ENCODE measurements at regions not wholly inside any gene's neighbourhood (a gene's known extent, or its start where the extent isn't known, plus 50 kb on each side); places are given as distances from the start of the nearest gene placed in this dataset.
"Not testable (repeated sequence)": the region's sequence is repeated elsewhere in the genome, so short reads cannot be mapped to it uniquely, and the experiment has no call there.

DNA sequence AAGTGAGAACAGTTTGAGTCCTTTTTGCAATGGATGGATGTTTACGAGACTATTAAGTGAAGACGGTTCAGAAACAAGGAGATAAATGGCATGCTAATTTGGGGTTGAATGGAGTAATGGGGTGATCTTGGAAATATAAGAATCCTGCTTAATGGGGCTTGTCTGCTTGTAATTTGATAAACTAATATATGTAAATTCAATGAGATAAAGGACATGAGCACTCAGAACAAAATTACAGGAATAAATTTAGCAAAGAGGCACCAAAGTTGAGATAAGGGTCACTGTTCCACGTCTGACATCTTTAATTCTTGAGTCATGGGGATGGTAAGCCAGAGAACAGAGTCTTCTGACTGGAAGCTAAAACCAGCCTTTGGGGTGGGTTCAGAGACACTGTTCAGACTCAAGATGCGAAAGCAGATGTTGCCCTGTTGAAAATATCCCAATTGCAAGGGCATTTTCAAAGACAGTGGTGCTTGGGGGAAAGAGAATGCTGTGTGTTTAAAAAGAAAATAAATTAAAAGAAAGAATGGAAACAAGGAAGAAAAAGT is 67.8 kb upstream of the CHRNB4 start:
- Mint-ChIP-seq H3K4me1 (ENCODE audit: low read depth) (peaks cover 7% of the 10 kb centered on the region), H3K4me3 (ENCODE audit: unreplicated experiment) (no peak overlapping the region), H3K36me3 (ENCODE audit: low read depth) (peaks cover 4% of the 10 kb centered on the region), H3K9me3 (ENCODE audit: low read depth) (peaks cover 10% of the 10 kb centered on the region), H3K27me3 (ENCODE audit: low read depth) (peaks cover 47% of the 10 kb centered on the region), H3K27ac (ENCODE audit: unreplicated experiment) (no peak overlapping the region)
- TF ChIP-seq, protein P1, sequence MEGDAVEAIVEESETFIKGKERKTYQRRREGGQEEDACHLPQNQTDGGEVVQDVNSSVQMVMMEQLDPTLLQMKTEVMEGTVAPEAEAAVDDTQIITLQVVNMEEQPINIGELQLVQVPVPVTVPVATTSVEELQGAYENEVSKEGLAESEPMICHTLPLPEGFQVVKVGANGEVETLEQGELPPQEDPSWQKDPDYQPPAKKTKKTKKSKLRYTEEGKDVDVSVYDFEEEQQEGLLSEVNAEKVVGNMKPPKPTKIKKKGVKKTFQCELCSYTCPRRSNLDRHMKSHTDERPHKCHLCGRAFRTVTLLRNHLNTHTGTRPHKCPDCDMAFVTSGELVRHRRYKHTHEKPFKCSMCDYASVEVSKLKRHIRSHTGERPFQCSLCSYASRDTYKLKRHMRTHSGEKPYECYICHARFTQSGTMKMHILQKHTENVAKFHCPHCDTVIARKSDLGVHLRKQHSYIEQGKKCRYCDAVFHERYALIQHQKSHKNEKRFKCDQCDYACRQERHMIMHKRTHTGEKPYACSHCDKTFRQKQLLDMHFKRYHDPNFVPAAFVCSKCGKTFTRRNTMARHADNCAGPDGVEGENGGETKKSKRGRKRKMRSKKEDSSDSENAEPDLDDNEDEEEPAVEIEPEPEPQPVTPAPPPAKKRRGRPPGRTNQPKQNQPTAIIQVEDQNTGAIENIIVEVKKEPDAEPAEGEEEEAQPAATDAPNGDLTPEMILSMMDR (IDR thresholded peaks at IDR 0.05), result no peak
- no peak for DNase-seq (ENCODE audit: low spot score)

DNA sequence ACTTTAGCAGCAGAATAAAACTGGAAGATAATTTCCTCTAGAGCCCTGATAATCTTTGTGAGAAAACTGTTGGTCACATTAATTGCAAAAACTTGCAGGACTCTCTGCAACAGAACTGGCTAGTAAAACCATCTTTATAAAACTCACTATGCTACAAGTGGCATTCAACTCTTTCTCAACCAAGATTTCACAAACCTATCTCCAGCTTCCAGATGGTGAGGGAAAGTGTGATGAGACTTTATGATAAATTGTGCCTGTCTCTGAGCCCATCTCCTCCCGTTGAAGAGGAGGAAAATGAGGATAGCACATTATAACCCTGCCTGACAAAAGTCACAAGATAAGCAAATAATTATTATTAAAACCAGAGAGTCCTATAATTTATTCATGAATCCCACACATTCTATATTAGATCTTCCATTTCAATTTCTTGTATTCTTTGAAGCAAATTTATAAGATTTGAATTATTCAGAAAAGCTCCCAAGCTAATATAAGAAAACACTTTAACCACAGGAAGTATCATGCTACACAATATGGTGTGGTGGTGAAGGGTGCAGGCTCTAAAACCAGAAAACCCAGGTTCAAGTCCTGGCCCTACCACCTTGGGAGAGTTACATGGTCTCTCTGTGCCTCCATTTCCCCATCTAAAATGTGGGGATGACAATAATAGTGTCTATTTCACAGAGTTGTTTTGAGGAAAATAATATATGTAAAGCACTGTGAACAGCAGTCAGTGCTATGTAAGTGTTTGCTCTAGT is 65.6 kb upstream of the CHRNB4 start:
- DNase-seq (ENCODE audit: low spot score); H3K4me3 Mint-ChIP-seq (ENCODE audit: unreplicated experiment); H3K36me3 Mint-ChIP-seq (ENCODE audit: low read depth); H3K9me3 Mint-ChIP-seq (ENCODE audit: low read depth); H3K27ac Mint-ChIP-seq (ENCODE audit: unreplicated experiment); H3K4me1 Mint-ChIP-seq (ENCODE audit: low read depth): not testable (repeated sequence)
- H3K27me3 Mint-ChIP-seq (ENCODE audit: low read depth), result peaks cover 56% of the 10 kb centered on the region

DNA sequence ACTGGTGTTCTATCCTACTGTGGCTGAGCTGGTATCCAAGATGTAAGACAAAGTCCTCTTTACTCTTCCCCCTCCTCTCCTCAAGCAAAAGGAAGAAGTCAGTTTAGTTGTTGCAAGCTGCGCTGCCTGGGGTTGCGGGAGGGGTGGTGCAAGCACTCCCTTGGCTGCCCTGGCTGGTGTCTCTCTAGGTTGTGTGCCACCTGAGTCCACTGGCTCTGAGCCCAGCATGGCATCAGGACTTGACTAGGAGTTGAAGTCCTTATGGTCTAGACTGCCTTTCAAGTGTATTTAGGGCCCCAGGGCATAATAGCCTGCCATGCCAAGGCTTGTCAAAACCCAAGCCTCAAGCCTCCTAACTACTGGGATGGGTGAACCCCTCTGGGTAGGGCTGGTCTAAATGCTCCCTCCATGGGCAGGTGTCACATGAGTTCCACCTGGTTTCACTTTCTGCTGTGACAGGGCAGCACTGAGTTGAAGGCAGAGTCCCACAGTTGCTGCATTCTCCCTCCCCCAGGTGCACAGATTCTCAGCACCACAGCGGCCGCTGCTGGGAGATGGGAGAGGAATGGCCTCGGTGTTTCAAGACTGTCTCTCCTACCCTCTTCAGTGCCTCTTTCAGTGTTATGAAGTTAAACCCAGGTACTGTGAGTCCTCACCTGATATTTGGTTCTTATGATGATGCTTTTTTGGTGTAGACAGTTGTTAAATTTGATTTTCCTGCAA is 62.5 kb upstream of the CHRNB4 start:
- DNase-seq (ENCODE audit: low spot score), result not testable (repeated sequence)

DNA sequence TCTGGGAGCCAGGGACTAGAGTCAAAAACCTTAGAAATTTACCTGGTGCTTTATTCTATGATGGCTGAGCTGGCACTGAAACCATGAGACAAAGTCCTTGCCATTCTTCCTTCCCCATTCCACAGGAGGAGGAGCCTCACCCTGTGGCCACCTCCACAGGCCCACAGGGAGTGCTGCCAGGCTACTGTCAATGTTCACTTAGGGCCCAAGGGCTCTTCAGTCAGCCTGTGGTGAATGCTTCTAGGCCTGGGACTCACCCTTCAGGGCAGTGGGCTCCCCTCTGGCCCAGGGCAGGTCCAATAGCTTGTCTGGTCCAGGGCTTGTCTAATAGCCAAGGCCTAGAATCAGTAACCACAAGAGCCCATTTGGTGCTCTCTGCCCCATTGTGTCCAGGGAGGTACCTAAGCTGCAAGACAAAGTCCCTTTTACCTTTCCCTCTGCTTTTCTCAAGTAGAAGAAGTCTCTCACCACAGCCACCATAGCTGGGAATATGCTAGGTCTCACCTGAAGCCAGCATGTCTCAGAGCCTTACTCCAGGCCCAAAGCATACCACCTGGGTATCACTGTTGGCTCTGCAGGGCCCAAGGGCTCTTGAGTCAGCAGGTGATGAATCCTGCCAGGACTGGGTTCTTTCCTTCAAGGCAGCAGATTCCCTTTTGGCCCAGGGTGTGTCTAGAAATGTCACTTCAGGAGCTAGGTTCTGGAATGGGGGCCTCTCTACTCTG is 61.8 kb upstream of the CHRNB4 start:
- Mint-ChIP-seq H3K36me3 (ENCODE audit: low read depth) (peaks cover 5% of the 10 kb centered on the region), H3K4me1 (ENCODE audit: low read depth) (no peaks in the 10 kb centered on the region), H3K4me3 (ENCODE audit: unreplicated experiment) (no peak overlapping the region), H3K27ac (ENCODE audit: unreplicated experiment) (no peak overlapping the region), H3K9me3 (ENCODE audit: low read depth) (no peaks in the 10 kb centered on the region), H3K27me3 (ENCODE audit: low read depth) (peaks cover 69% of the 10 kb centered on the region)
- TF ChIP-seq, protein P1 (IDR thresholded peaks at IDR 0.05), result no peak
- no peak for DNase-seq (ENCODE audit: low spot score)

More for the DNA sequence above, 62.5 kb upstream of the CHRNB4 start:
- not testable (repeated sequence) for H3K36me3 Mint-ChIP-seq (ENCODE audit: low read depth); H3K9me3 Mint-ChIP-seq (ENCODE audit: low read depth); H3K4me1 Mint-ChIP-seq (ENCODE audit: low read depth); H3K27ac Mint-ChIP-seq (ENCODE audit: unreplicated experiment); H3K4me3 Mint-ChIP-seq (ENCODE audit: unreplicated experiment)
- peaks cover 65% of the 10 kb centered on the region for H3K27me3 Mint-ChIP-seq (ENCODE audit: low read depth)

DNA sequence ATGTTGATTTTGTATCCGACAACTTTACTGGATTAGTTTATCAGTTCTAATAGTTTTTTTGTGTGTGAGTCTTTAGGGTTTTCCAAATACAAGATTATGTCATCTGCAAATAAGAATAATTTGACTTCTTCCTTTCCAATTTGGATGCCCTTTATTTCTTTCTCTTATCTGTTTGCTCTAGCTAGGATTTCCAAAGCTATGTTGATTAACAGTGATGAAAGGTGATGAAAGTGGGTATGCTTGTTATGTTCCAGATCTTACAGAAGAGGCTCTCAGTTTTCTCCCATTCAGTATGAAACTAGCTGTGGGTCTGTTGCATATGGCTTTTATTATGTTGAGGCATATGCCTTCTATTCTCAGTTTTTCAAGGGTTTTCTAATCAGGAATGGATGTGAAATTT is 56.4 kb upstream of the CHRNB4 start:
- Mint-ChIP-seq H3K27me3 (ENCODE audit: low read depth) (peaks cover 44% of the 10 kb centered on the region), H3K4me3 (ENCODE audit: unreplicated experiment) (no peak overlapping the region), H3K4me1 (ENCODE audit: low read depth) (no peaks in the 10 kb centered on the region), H3K36me3 (ENCODE audit: low read depth) (peaks cover 2% of the 10 kb centered on the region), H3K9me3 (ENCODE audit: low read depth) (no peaks in the 10 kb centered on the region), H3K27ac (ENCODE audit: unreplicated experiment) (no peak overlapping the region)
- TF ChIP-seq, protein P1 (IDR thresholded peaks at IDR 0.05), result no peak
- DNase-seq (ENCODE audit: low spot score), result no peak

DNA sequence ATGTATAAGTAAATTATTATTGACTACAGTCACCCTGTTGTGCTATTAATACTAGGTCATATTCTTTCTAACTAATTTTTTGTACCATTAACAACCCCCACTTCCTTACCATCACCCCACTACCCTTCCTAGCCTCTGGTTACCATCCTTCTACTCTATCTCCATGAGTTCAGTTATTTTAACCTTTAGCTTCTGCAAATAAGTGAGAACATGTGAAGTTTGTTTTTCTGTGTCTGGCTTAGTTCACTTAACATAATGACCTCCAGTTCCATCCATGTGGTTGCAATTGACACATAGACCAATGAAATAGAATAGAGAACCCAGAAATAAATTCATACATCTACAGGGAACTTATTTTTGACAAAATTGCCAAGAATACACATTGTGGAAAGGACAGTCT is 55.4 kb upstream of the CHRNB4 start:
- H3K9me3 Mint-ChIP-seq (ENCODE audit: low read depth), result no peaks in the 10 kb centered on the region
- no peaks in the 10 kb centered on the region for H3K4me1 Mint-ChIP-seq (ENCODE audit: low read depth)
- TF ChIP-seq, protein P1 (IDR thresholded peaks at IDR 0.05), result no peak
- peaks cover 37% of the 10 kb centered on the region for H3K27me3 Mint-ChIP-seq (ENCODE audit: low read depth)
- H3K27ac Mint-ChIP-seq (ENCODE audit: unreplicated experiment), result no peak overlapping the region
- H3K36me3 Mint-ChIP-seq (ENCODE audit: low read depth), result no peaks in the 10 kb centered on the region
- no peak for DNase-seq (ENCODE audit: low spot score)
- H3K4me3 Mint-ChIP-seq (ENCODE audit: unreplicated experiment), result no peak overlapping the region

Measured in chondrocyte (in vitro differentiated cells).